ENCODE measurements at regions not wholly inside any gene's neighbourhood (a gene's known extent, or its start where the extent isn't known, plus 50 kb on each side); places are given as distances from the start of the nearest gene placed in this dataset.

DNA sequence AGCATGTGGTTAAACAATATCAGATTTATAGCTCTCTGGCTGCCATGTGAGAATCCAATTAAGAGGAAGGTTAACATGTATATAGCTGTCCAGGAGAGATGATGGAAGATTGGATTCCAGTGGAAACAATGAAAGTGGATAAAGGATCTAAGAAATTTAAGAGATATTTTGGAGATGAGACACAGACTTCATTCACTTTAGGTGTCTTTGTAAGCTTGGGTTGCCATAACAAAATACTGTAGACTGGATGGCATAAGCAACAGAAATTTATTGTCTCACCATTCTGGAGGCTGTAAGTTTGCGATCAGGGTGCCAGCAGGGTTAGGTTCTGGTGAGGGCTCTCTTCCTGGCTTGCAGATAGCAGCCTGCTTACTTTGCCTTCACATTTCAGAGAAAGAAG, 155.9 kb upstream of the MYOCD start:
- Histone ChIP-seq H3K27me3 (replicated peaks in 1 of 2; ENCODE audit: control insufficient read depth in 2 of 2, insufficient read depth in 2 of 2, low read length in 1 of 2) (no peaks in the 10 kb centered on the region), H3K79me2 (ENCODE audit: control insufficient read depth, insufficient read depth, low read length) (no peaks in the 10 kb centered on the region), H3K4me3 (no peak overlapping the region), H3K4me2 (ENCODE audit: control insufficient read depth, insufficient read depth) (no peak overlapping the region), H3K4me1 (ENCODE audit: control insufficient read depth, insufficient read depth, low read length) (no peaks in the 10 kb centered on the region), H2AFZ (ENCODE audit: control insufficient read depth, low read depth, low read length) (no peak overlapping the region), H4K20me1 (ENCODE audit: control insufficient read depth, insufficient read depth) (no peaks in the 10 kb centered on the region), H3K36me3 (ENCODE audit: control insufficient read depth in 2 of 2, insufficient read depth in 2 of 2, low read length in 1 of 2) (no peaks in the 10 kb centered on the region), H3K9ac (ENCODE audit: control insufficient read depth, insufficient read depth, low read length) (no peak overlapping the region), H3K9me3 (replicated peaks; ENCODE audit: control insufficient read depth, insufficient read depth, low read length) (no peaks in the 10 kb centered on the region), H3K27ac (ENCODE audit: control insufficient read depth, insufficient read depth) (no peak overlapping the region)
- in situ Hi-C loops (cut with MboI) (no loop called here), intact Hi-C loops (cut with micrococcal nuclease; ENCODE audit: unreplicated experiment) (no loop called here)
- no peak for FAIRE-seq
- POLR2A ChIA-PET, result no interaction called here
- SMC1A ChIA-PET (ENCODE audit: uncharacterized antibody, unreplicated experiment), result interaction anchor here (0.7 kb wide), 1 partner anchor 14 kb away, joined by 3 read pairs; no protein-coding TSS in a partner anchor
- BruUV-seq (replicated peaks), result no TSS peak
- TF ChIP-seq RELA (IDR thresholded peaks at IDR 0.05; ENCODE audit: borderline replicate concordance, partially characterized antibody), result no peak
- no peak for TF ChIP-seq EED (IDR thresholded peaks at IDR 0.05; ENCODE audit: low read depth)
- TF ChIP-seq RB1 (IDR thresholded peaks at IDR 0.05; ENCODE audit: borderline replicate concordance), result no peak
- no peak for TF ChIP-seq EZH2 (IDR thresholded peaks at IDR 0.05; ENCODE audit: borderline replicate concordance, control insufficient read depth, low read depth, low read length)
- TF ChIP-seq HDGF (IDR thresholded peaks at IDR 0.05), result no peak
- WGBS (ENCODE audit: insufficient coverage, insufficient replicate concordance, low lambda C conversion rate, missing lambda C conversion rate), result 0% methylated on average over 1 of the region's 1 CpG
- CTCF ChIA-PET, result no interaction called here
- RAD21 ChIA-PET (ENCODE audit: unreplicated experiment), result no interaction called here
- no peak for DNase-seq (ENCODE audit: low read depth, low spot score)
- ATAC-seq, result no peak

- ATAC-seq, result no peak
- intact Hi-C loops (cut with micrococcal nuclease; ENCODE audit: unreplicated experiment), result no loop called here
- in situ Hi-C loops (cut with MboI), result no loop called here
- no peak for DNase-seq (ENCODE audit: low read depth, low spot score)
- Histone ChIP-seq H3K36me3 (ENCODE audit: control insufficient read depth in 2 of 2, insufficient read depth in 2 of 2, low read length in 1 of 2) (no peaks in the 10 kb centered on the region), H3K27me3 (replicated peaks in 1 of 2; ENCODE audit: control insufficient read depth in 2 of 2, insufficient read depth in 2 of 2, low read length in 1 of 2) (no peaks in the 10 kb centered on the region), H3K9ac (ENCODE audit: control insufficient read depth, insufficient read depth, low read length) (no peak overlapping the region), H3K27ac (ENCODE audit: control insufficient read depth, insufficient read depth) (no peak overlapping the region), H3K4me3 (no peak overlapping the region), H3K79me2 (ENCODE audit: control insufficient read depth, insufficient read depth, low read length) (no peaks in the 10 kb centered on the region), H3K4me2 (ENCODE audit: control insufficient read depth, insufficient read depth) (no peak overlapping the region), H3K4me1 (ENCODE audit: control insufficient read depth, insufficient read depth, low read length) (no peaks in the 10 kb centered on the region), H4K20me1 (ENCODE audit: control insufficient read depth, insufficient read depth) (no peaks in the 10 kb centered on the region), H2AFZ (ENCODE audit: control insufficient read depth, low read depth, low read length) (no peak overlapping the region), H3K9me3 (replicated peaks; ENCODE audit: control insufficient read depth, insufficient read depth, low read length) (no peaks in the 10 kb centered on the region)
- FAIRE-seq, result no peak
- ChIA-PET SMC1A (ENCODE audit: uncharacterized antibody, unreplicated experiment) (no interaction called here), CTCF (no interaction called here), POLR2A (no interaction called here), RAD21 (ENCODE audit: unreplicated experiment) (no interaction called here)
- TF ChIP-seq SMAD5 (IDR thresholded peaks at IDR 0.05; ENCODE audit: low read depth), result no peak
- TF ChIP-seq NRF1 (conservative IDR thresholded peaks at IDR 0.05; ENCODE audit: low read depth, low read length), result no peak
- no peak for TF ChIP-seq LARP7 (IDR thresholded peaks at IDR 0.05)
- no peak for TF ChIP-seq RFX5 (IDR thresholded peaks at IDR 0.05; ENCODE audit: low read depth, low read length)
- no peak for TF ChIP-seq CHD2 (IDR thresholded peaks at IDR 0.05; ENCODE audit: borderline replicate concordance, low read depth, low read length)
- TF ChIP-seq JUNB (IDR thresholded peaks at IDR 0.05), result no peak
- no peak for TF ChIP-seq SUZ12 (IDR thresholded peaks at IDR 0.05; ENCODE audit: unreplicated experiment)
- no peak for TF ChIP-seq PAX8 (IDR thresholded peaks at IDR 0.05)
- TF ChIP-seq RUNX3 (IDR thresholded peaks at IDR 0.05; ENCODE audit: low read length), result no peak
- no peak for TF ChIP-seq USF1 (IDR thresholded peaks at IDR 0.05; ENCODE audit: borderline replicate concordance, extremely low read length, insufficient read depth, low read depth, low read length)
- TF ChIP-seq EZH2 (IDR thresholded peaks at IDR 0.05; ENCODE audit: borderline replicate concordance, control insufficient read depth, low read depth, low read length), result no peak
- BruUV-seq (replicated peaks), result no TSS peak
- 41% methylated on average over 3 of the region's 3 CpGs for WGBS (ENCODE audit: insufficient coverage, insufficient replicate concordance, low lambda C conversion rate, missing lambda C conversion rate)
Measured at GRCh38 chr17:12510535-12510934, 155.2 kb upstream of the MYOCD start.

Data from GM12878 (cell line).